ENCODE measurements at regions not wholly inside any gene's neighbourhood (a gene's known extent, or its start where the extent isn't known, plus 50 kb on each side); places are given as distances from the start of the nearest gene placed in this dataset.

DNA sequence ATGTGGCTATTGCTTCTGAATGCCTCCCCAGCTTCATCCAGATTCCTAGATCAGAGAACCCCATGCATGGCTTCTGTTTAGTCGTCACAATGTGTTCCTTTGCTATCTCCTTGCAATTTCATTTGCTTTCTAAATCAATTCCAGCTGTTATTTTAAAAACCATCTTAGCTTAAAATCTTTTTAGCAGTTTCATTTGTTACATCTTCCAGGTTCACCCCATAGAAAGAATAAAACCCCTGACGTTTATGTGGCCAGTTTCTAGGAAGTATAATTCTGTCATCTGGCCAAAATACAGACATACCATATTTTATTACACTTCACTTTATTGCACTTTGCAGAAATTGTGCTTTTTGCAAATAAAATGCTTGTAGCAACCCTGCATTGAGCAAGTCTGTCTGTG is 278.4 kb downstream of the PTPRC start:
- H3K4me3 ChIP-seq: no peak overlapping the region
- H3K9me3 ChIP-seq: no peaks in the 10 kb centered on the region
- H3K36me3 ChIP-seq: no peaks in the 10 kb centered on the region
- intact Hi-C loops (cut with DNase I; ENCODE audit: low total_unique reads) (no loop called here), in situ Hi-C loops (cut with MboI; ENCODE audit: low sequenced_read_pairs in 4 of 4) (no loop called here)
- H3K4me1 ChIP-seq: peaks cover 0 to 4% of the 10 kb centered on the region in 2 donors
- TF ChIP-seq POLR2A (IDR thresholded peaks at IDR 0.05): no peak
- TF ChIP-seq, protein P1, sequence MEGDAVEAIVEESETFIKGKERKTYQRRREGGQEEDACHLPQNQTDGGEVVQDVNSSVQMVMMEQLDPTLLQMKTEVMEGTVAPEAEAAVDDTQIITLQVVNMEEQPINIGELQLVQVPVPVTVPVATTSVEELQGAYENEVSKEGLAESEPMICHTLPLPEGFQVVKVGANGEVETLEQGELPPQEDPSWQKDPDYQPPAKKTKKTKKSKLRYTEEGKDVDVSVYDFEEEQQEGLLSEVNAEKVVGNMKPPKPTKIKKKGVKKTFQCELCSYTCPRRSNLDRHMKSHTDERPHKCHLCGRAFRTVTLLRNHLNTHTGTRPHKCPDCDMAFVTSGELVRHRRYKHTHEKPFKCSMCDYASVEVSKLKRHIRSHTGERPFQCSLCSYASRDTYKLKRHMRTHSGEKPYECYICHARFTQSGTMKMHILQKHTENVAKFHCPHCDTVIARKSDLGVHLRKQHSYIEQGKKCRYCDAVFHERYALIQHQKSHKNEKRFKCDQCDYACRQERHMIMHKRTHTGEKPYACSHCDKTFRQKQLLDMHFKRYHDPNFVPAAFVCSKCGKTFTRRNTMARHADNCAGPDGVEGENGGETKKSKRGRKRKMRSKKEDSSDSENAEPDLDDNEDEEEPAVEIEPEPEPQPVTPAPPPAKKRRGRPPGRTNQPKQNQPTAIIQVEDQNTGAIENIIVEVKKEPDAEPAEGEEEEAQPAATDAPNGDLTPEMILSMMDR (IDR thresholded peaks at IDR 0.05 in 4 of 5, conservative IDR thresholded peaks at IDR 0.05 in 1 of 5): no peak
- H3K27ac ChIP-seq: no peak overlapping the region
- ATAC-seq (no peak), DNase-seq (no peak)
- H3K27me3 ChIP-seq: no peaks in the 10 kb centered on the region

DNA sequence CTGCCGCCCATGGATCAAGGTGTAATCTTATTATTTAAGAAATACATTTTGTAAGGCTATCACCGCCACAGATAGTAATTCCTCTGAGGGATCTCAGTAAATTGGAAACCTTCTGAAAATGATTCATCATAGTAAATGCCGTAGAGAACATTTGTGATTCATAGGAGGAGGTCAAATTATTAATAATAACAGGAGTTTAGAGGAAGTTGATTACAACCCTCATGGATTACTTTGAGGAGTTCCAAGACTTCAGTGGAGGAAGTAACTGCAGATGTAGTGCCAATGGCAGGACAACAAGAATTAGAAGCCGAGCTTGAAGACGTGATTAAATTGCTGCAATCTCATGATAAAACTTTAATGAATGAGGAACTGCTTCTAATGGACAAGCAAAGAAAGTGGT is 280.1 kb downstream of the PTPRC start:
- intact Hi-C loops (cut with DNase I; ENCODE audit: low total_unique reads) (no loop called here), in situ Hi-C loops (cut with MboI; ENCODE audit: low sequenced_read_pairs in 4 of 4) (no loop called here)
- TF ChIP-seq, protein P1 (IDR thresholded peaks at IDR 0.05 in 4 of 5, conservative IDR thresholded peaks at IDR 0.05 in 1 of 5): no peak
- no peak for TF ChIP-seq POLR2A (IDR thresholded peaks at IDR 0.05)
- DNase-seq (no peak), ATAC-seq (no peak)
- Histone ChIP-seq H3K9me3 (no peaks in the 10 kb centered on the region), H3K27ac (no peak overlapping the region), H3K4me1 (peaks cover 0 to 4% of the 10 kb centered on the region in 2 donors), H3K36me3 (no peaks in the 10 kb centered on the region), H3K27me3 (no peaks in the 10 kb centered on the region), H3K4me3 (no peak overlapping the region)

DNA sequence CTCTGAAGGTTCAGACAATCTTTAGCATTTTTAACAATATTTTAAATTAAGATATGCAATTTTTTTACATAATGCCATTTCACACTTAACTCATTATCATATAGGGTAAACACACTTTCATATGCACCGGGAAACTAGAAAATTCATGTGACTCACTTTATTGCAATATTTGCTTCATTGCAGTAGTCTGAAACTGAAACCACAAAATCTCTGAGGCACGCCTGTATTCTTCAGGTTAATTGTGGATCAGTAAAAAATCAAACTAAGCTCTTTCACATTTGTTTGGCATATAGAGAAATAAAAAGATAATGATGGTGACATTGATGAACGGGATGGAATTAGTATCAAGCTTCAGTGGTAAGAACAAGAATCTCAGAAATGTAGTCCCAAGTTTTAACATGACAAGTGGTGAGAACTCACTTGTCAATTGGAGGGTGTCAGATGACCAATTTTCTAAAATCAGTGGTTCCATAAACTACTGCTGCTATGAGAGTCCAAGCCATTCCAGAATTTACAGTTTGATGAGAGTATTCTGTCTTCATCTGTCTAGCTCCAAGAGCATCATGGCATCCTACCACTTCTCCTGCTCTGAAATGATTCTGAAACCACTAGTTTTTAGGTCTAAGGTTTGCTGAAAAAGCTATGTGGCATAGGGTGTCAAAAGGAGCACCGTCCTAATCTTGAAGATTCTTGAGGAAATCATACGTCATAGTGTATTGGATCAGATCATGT is 281.0 kb downstream of the PTPRC start:
- no peak for TF ChIP-seq POLR2A (IDR thresholded peaks at IDR 0.05)
- TF ChIP-seq, protein P1 (IDR thresholded peaks at IDR 0.05 in 4 of 5, conservative IDR thresholded peaks at IDR 0.05 in 1 of 5): no peak
- Histone ChIP-seq H3K27ac (no peak overlapping the region), H3K4me3 (no peak overlapping the region), H3K36me3 (no peaks in the 10 kb centered on the region), H3K27me3 (no peaks in the 10 kb centered on the region), H3K9me3 (no peaks in the 10 kb centered on the region), H3K4me1 (peaks cover 0 to 4% of the 10 kb centered on the region in 2 donors)
- intact Hi-C loops (cut with DNase I; ENCODE audit: low total_unique reads): no loop called here
- no peak for ATAC-seq
- DNase-seq: no peak
- in situ Hi-C loops (cut with MboI; ENCODE audit: low sequenced_read_pairs in 4 of 4): no loop called here

DNA sequence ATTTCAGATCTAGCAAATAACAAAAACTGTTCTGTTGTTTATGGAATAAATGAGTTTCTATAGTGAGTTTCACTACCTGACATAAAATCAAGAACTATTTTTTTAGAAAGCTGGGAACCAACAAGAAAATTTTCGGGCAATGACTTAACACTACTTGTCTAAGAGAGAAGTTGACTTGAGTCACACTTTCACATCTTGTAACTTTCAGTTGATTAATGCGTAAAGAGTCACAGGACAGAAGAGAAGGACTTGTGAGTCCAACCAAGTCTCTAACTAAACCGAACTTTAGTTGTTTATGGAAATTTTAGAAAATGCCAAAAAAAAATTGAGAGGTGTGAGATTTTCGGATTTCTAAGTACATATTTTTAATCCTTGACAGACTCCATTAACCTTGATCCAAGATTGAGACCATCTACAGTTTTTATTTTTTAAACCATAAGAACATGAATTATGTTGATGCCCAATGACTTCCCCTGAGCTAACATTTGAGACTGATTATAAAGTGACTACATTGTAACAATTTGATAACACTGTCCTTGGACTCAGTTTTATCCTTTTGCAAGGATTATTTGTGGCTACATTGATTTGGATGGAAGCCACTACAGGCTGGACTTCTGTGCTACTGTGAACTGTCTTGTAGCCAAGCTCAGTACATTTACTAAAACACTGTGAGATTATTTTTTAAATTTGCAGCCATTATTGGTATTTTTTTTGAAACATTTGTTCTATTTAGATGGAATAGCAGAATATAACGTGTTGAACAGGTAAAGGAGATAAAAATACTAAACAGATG is 284.0 kb downstream of the PTPRC start:
- no peak for DNase-seq
- H3K27ac ChIP-seq: no peak overlapping the region
- no peaks in the 10 kb centered on the region for H3K9me3 ChIP-seq
- H3K4me3 ChIP-seq: no peak overlapping the region
- peaks cover 0 to 4% of the 10 kb centered on the region in 2 donors for H3K4me1 ChIP-seq
- no peak for ATAC-seq
- in situ Hi-C loops (cut with MboI; ENCODE audit: low sequenced_read_pairs in 4 of 4): no loop called here
- intact Hi-C loops (cut with DNase I; ENCODE audit: low total_unique reads): no loop called here
- no peaks in the 10 kb centered on the region for H3K36me3 ChIP-seq
- no peaks in the 10 kb centered on the region for H3K27me3 ChIP-seq
- TF ChIP-seq, protein P1 (IDR thresholded peaks at IDR 0.05 in 4 of 5, conservative IDR thresholded peaks at IDR 0.05 in 1 of 5): no peak
- no peak for TF ChIP-seq POLR2A (IDR thresholded peaks at IDR 0.05)

All from gastrocnemius medialis (tissue), 4 donors.